ENCODE measurements at regions not wholly inside any gene's neighbourhood (a gene's known extent, or its start where the extent isn't known, plus 50 kb on each side); places are given as distances from the start of the nearest gene placed in this dataset.

- no peak for TF ChIP-seq POLR2A (IDR thresholded peaks at IDR 0.05)
- TF ChIP-seq, protein P1, sequence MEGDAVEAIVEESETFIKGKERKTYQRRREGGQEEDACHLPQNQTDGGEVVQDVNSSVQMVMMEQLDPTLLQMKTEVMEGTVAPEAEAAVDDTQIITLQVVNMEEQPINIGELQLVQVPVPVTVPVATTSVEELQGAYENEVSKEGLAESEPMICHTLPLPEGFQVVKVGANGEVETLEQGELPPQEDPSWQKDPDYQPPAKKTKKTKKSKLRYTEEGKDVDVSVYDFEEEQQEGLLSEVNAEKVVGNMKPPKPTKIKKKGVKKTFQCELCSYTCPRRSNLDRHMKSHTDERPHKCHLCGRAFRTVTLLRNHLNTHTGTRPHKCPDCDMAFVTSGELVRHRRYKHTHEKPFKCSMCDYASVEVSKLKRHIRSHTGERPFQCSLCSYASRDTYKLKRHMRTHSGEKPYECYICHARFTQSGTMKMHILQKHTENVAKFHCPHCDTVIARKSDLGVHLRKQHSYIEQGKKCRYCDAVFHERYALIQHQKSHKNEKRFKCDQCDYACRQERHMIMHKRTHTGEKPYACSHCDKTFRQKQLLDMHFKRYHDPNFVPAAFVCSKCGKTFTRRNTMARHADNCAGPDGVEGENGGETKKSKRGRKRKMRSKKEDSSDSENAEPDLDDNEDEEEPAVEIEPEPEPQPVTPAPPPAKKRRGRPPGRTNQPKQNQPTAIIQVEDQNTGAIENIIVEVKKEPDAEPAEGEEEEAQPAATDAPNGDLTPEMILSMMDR (IDR thresholded peaks at IDR 0.05), result peak in 1 of 5 experiments; percentile 10
- no peak for TF ChIP-seq POLR2AphosphoS5 (IDR thresholded peaks at IDR 0.05)
- no peak for TF ChIP-seq EP300 (IDR thresholded peaks at IDR 0.05; ENCODE audit: low read depth)
- 79% methylated on average over 1 of the region's 1 CpG; no CpG with 5 or more reads in 1 of the 2 donors for WGBS, 2 donors (ENCODE audit: low coverage in 1 of 2)
- in situ Hi-C loops (cut with MboI; ENCODE audit: low pct_ligation_motif_present in 1 of 4, low pct_unique_long_range_greater_than_20kb in 1 of 4, low sequenced_read_pairs in 3 of 4) (no loop called here), intact Hi-C loops (cut with DNase I; ENCODE audit: low total_unique reads) (no loop called here)
- DNase-seq, result no peak
- H3K27me3 ChIP-seq, result no peaks in the 10 kb centered on the region
- H3K4me3 ChIP-seq, result no peak overlapping the region
- no peaks in the 10 kb centered on the region for H3K9me3 ChIP-seq
- no peak overlapping the region for H3K27ac ChIP-seq
- H3K4me1 ChIP-seq, result peaks cover 0 to 3% (median 0%) of the 10 kb centered on the region in 4 donors
- no peaks in the 10 kb centered on the region for H3K36me3 ChIP-seq
These were observed 581.3 kb downstream of the DACH1 start for GRCh38 chr13:71285700-71286099.

GRCh38 chr13:71278512-71278911 lies 588.5 kb downstream of the DACH1 start:
- no peak for DNase-seq
- Histone ChIP-seq H3K27ac (no peak overlapping the region), H3K9me3 (no peaks in the 10 kb centered on the region), H3K4me1 (no peaks in the 10 kb centered on the region), H3K4me3 (no peak overlapping the region), H3K27me3 (no peaks in the 10 kb centered on the region), H3K36me3 (no peaks in the 10 kb centered on the region)
- TF ChIP-seq, protein P1 (IDR thresholded peaks at IDR 0.05), result no peak
- TF ChIP-seq POLR2A (IDR thresholded peaks at IDR 0.05) (no peak), POLR2AphosphoS5 (IDR thresholded peaks at IDR 0.05) (no peak), EP300 (IDR thresholded peaks at IDR 0.05; ENCODE audit: low read depth) (no peak)
- in situ Hi-C loops (cut with MboI; ENCODE audit: low pct_ligation_motif_present in 1 of 4, low pct_unique_long_range_greater_than_20kb in 1 of 4, low sequenced_read_pairs in 3 of 4), result no loop called here
- intact Hi-C loops (cut with DNase I; ENCODE audit: low total_unique reads), result no loop called here
- WGBS, 2 donors (ENCODE audit: low coverage in 1 of 2), result 28 to 33% methylated on average over 2 of the region's 2 CpGs

DNA sequence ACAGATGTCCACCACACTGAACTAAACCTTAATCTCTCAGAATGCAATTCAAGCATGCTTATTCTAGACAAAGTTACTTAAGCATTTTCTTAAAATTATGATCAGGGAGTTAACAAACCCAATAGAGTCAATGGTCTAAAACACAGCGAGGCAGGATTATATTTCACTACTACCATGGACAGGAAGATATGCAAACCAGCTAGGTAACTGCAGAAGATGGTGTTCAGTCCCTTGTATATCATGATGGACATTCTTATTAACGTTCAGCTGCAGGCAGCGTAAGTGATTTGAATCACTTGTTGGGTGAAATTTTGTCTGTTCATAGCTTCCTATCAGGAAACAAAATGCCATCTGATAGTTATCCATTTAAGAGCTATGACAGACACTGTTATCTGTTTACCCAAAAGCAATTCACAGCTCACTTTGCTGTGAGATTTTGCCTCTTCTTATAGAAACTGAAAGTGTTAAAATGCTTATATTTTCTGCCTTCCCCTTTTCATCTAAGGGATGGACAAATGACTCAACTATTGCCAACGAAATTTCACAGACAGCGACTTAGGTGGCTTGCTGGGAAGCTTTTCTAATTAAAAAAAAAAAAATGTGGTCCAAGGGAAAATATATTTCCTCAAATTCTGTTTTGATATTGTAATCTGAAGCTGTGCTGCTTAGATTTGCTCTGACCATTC lies 591.9 kb downstream of the DACH1 start:
- Histone ChIP-seq H3K27ac (no peak overlapping the region), H3K4me3 (no peak overlapping the region), H3K9me3 (no peaks in the 10 kb centered on the region), H3K36me3 (no peaks in the 10 kb centered on the region), H3K4me1 (no peaks in the 10 kb centered on the region), H3K27me3 (no peaks in the 10 kb centered on the region)
- in situ Hi-C loops (cut with MboI; ENCODE audit: low pct_ligation_motif_present in 1 of 4, low pct_unique_long_range_greater_than_20kb in 1 of 4, low sequenced_read_pairs in 3 of 4) (no loop called here), intact Hi-C loops (cut with DNase I; ENCODE audit: low total_unique reads) (no loop called here)
- TF ChIP-seq POLR2A (IDR thresholded peaks at IDR 0.05) (no peak), EP300 (IDR thresholded peaks at IDR 0.05; ENCODE audit: low read depth) (no peak), POLR2AphosphoS5 (IDR thresholded peaks at IDR 0.05) (no peak)
- TF ChIP-seq, protein P1 (IDR thresholded peaks at IDR 0.05), result no peak
- no peak for DNase-seq
- whole genome bisulfite sequencing, 2 donors (ENCODE audit: low coverage in 1 of 2), result 67 to 68% methylated on average over 5 of the region's 5 CpGs

DNA sequence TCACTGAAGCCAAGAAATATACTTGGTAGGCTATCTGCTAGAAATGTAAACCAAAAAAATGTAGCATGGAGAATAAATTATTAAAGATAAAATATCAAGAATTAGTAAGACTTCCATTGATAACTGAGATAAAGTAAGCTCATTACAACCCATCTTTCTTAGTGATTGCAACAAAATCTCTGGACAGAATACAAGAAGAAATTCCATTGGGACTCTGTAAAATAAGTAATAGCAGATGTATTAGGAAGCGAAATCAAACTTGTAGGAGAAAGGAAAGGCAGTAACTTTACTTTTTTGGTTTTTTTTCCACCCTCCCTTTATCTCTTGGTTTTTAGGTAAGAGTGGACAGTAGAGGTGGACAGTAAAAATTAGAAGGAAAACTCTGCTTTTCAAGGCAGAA lies 605.7 kb downstream of the DACH1 start:
- WGBS, 2 donors (ENCODE audit: low coverage in 1 of 2), result 83 to 86% methylated on average over 1 of the region's 1 CpG
- Histone ChIP-seq H3K4me1 (no peaks in the 10 kb centered on the region), H3K27me3 (no peaks in the 10 kb centered on the region), H3K4me3 (no peak overlapping the region), H3K9me3 (no peaks in the 10 kb centered on the region), H3K27ac (no peak overlapping the region), H3K36me3 (no peaks in the 10 kb centered on the region)
- in situ Hi-C loops (cut with MboI; ENCODE audit: low pct_ligation_motif_present in 1 of 4, low pct_unique_long_range_greater_than_20kb in 1 of 4, low sequenced_read_pairs in 3 of 4) (no loop called here), intact Hi-C loops (cut with DNase I; ENCODE audit: low total_unique reads) (no loop called here)
- TF ChIP-seq POLR2AphosphoS5 (IDR thresholded peaks at IDR 0.05) (no peak), POLR2A (IDR thresholded peaks at IDR 0.05) (no peak), EP300 (IDR thresholded peaks at IDR 0.05; ENCODE audit: low read depth) (no peak)
- TF ChIP-seq, protein P1 (IDR thresholded peaks at IDR 0.05), result no peak
- no peak for DNase-seq
